OCI-LY1 (cell line): ENCODE measurements at regions not wholly inside any gene's neighbourhood (a gene's known extent, or its start where the extent isn't known, plus 50 kb on each side); places are given as distances from the start of the nearest gene placed in this dataset.
"Not testable (repeated sequence)": the region's sequence is repeated elsewhere in the genome, so short reads cannot be mapped to it uniquely, and the experiment has no call there.

ENCODE experiments used
- H2AFZ ChIP-seq: fragments of 200-600 bp; sonication (generic), shearing (Covaris generic); 2 replicates; pipeline ENCODE4 v1.6.0; 2014; ENCODE audit warnings: antibody characterized with exemption, mild to moderate bottlenecking, low read length
- H3F3A ChIP-seq: fragments of 200-600 bp; sonication (generic), shearing (Covaris generic); 2 replicates; pipeline ENCODE4 v1.6.0; 2014; ENCODE audit warnings: mild to moderate bottlenecking, antibody characterized with exemption, low read length, moderate library complexity; ENCODE audit not compliant: insufficient read depth
- H3K27ac ChIP-seq: fragments of 200-600 bp; sonication (generic); 2 replicates; pipeline ENCODE4 v1.5.1; 2014; ENCODE audit warnings: low read length, mixed run types, mild to moderate bottlenecking, low read depth; ENCODE audit not compliant: poor library complexity, severe bottlenecking
- H3K27me3 ChIP-seq: fragments of 200-600 bp; sonication (generic); 2 replicates; pipeline ENCODE4 v1.6.0; 2014; ENCODE audit warnings: antibody characterized with exemption, mild to moderate bottlenecking, low read length, moderate library complexity; ENCODE audit not compliant: insufficient read depth
- H3K36me3 ChIP-seq: fragments of 200-600 bp; sonication (generic); 2 replicates; pipeline ENCODE4 v1.6.1; 2014; ENCODE audit warnings: mild to moderate bottlenecking, antibody characterized with exemption, low read length, moderate library complexity, mixed read lengths; ENCODE audit not compliant: insufficient read depth
- H3K4me1 ChIP-seq: fragments of 200-600 bp; sonication (generic); 2 replicates; pipeline ENCODE4 v1.5.1; 2014; ENCODE audit warnings: mild to moderate bottlenecking, low read length, moderate library complexity; ENCODE audit not compliant: insufficient read depth, severe bottlenecking
- H3K4me2 ChIP-seq: fragments of 200-600 bp; sonication (generic), shearing (Covaris generic); 2 replicates; pipeline ENCODE4 v1.6.1; 2014; ENCODE audit warnings: low read length
- H3K4me3 ChIP-seq: fragments of 200-600 bp; sonication (generic); 2 replicates; pipeline ENCODE4 v1.5.1; 2014; ENCODE audit warnings: low read length, low read depth, mild to moderate bottlenecking, mixed read lengths; ENCODE audit not compliant: poor library complexity, severe bottlenecking
- H3K79me2 ChIP-seq: fragments of 200-600 bp; shearing (Covaris generic); 2 replicates; pipeline ENCODE4 v1.6.1; 2016; ENCODE audit warnings: mixed run types, low read length, mixed read lengths; ENCODE audit not compliant: insufficient read depth
- H3K9ac ChIP-seq: fragments of 200-600 bp; sonication (generic), shearing (Covaris generic); 2 replicates; pipeline ENCODE4 v1.6.1; 2014; ENCODE audit warnings: mild to moderate bottlenecking, low read length, mixed read lengths
- H3K9me2 ChIP-seq: fragments of 200-600 bp; sonication (generic), shearing (Covaris generic); 2 replicates; pipeline ENCODE4 v1.6.1; 2014; ENCODE audit warnings: low read depth, mild to moderate bottlenecking, low read length, mixed read lengths
- H3K9me3 ChIP-seq: fragments of 200-600 bp; shearing (Covaris generic); 2 replicates; pipeline ENCODE4 v1.6.1; 2014; ENCODE audit warnings: low read length, mixed read lengths
- H4K20me1 ChIP-seq: fragments of 200-600 bp; sonication (generic), shearing (Covaris generic); 2 replicates; pipeline ENCODE4 v1.6.0; 2016; ENCODE audit warnings: mild to moderate bottlenecking, low read length; ENCODE audit not compliant: insufficient read depth
- EZH2 ChIP-seq: fragments of 200-600 bp; sonication (generic), shearing (Covaris generic); IDR thresholded peaks from 2 replicates; pipeline ENCODE4 v1.8.0; 2017; ENCODE audit warnings: borderline replicate concordance, mixed run types, mild to moderate bottlenecking, antibody characterized with exemption, low read length, moderate library complexity, mixed read lengths
- TF ChIP-seq, protein P1 (sequence below): fragments of 200-600 bp; sonication (generic), shearing (Covaris generic); IDR thresholded peaks from 2 replicates; pipeline ENCODE4 v1.5.1; 2017; ENCODE audit warnings: mild to moderate bottlenecking, antibody characterized with exemption, low read length, moderate library complexity, mixed read lengths

- no peaks in the 10 kb centered on the region for H3K9me2 ChIP-seq
Measured at GRCh38 chr1:209123601-209124000, 459.9 kb upstream of the CAMK1G start.

GRCh38 chr1:209129091-209129490 is 454.4 kb upstream of the CAMK1G start:
- H3K9me2 ChIP-seq, H3F3A ChIP-seq, H2AFZ ChIP-seq, H3K79me2 ChIP-seq, H3K36me3 ChIP-seq, H3K9ac ChIP-seq, H3K4me3 ChIP-seq, H4K20me1 ChIP-seq, H3K9me3 ChIP-seq, H3K27me3 ChIP-seq, H3K27ac ChIP-seq, H3K4me1 ChIP-seq, H3K4me2 ChIP-seq: not testable (repeated sequence)

More at GRCh38 chr1:209123601-209124000, 459.9 kb upstream of the CAMK1G start:
- Histone ChIP-seq H3K9me3 (no peaks in the 10 kb centered on the region), H3K79me2 (no peaks in the 10 kb centered on the region), H2AFZ (no peak overlapping the region), H3K27ac (no peak overlapping the region), H3K4me3 (no peak overlapping the region), H4K20me1 (no peaks in the 10 kb centered on the region), H3F3A (no peaks in the 10 kb centered on the region), H3K36me3 (no peaks in the 10 kb centered on the region), H3K27me3 (no peaks in the 10 kb centered on the region), H3K4me2 (no peak overlapping the region), H3K9ac (no peak overlapping the region), H3K4me1 (no peaks in the 10 kb centered on the region)
- TF ChIP-seq, protein P1, sequence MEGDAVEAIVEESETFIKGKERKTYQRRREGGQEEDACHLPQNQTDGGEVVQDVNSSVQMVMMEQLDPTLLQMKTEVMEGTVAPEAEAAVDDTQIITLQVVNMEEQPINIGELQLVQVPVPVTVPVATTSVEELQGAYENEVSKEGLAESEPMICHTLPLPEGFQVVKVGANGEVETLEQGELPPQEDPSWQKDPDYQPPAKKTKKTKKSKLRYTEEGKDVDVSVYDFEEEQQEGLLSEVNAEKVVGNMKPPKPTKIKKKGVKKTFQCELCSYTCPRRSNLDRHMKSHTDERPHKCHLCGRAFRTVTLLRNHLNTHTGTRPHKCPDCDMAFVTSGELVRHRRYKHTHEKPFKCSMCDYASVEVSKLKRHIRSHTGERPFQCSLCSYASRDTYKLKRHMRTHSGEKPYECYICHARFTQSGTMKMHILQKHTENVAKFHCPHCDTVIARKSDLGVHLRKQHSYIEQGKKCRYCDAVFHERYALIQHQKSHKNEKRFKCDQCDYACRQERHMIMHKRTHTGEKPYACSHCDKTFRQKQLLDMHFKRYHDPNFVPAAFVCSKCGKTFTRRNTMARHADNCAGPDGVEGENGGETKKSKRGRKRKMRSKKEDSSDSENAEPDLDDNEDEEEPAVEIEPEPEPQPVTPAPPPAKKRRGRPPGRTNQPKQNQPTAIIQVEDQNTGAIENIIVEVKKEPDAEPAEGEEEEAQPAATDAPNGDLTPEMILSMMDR, result no peak
- TF ChIP-seq EZH2, result no peak

GRCh38 chr1:209130886-209131285 is 452.6 kb upstream of the CAMK1G start:
- H3K9ac ChIP-seq, result no peak overlapping the region
- H3K4me2 ChIP-seq, result no peak overlapping the region
- H3K27ac ChIP-seq, result no peak overlapping the region
- H3K9me2 ChIP-seq, result no peaks in the 10 kb centered on the region
- no peaks in the 10 kb centered on the region for H3K27me3 ChIP-seq
- H3K4me3 ChIP-seq, result no peak overlapping the region
- H3F3A ChIP-seq, result no peaks in the 10 kb centered on the region
- no peaks in the 10 kb centered on the region for H3K36me3 ChIP-seq
- no peaks in the 10 kb centered on the region for H3K9me3 ChIP-seq
- no peak overlapping the region for H2AFZ ChIP-seq
- H4K20me1 ChIP-seq, result no peaks in the 10 kb centered on the region
- no peak for TF ChIP-seq EZH2
- TF ChIP-seq, protein P1, result no peak
- no peaks in the 10 kb centered on the region for H3K4me1 ChIP-seq
- H3K79me2 ChIP-seq, result no peaks in the 10 kb centered on the region

DNA sequence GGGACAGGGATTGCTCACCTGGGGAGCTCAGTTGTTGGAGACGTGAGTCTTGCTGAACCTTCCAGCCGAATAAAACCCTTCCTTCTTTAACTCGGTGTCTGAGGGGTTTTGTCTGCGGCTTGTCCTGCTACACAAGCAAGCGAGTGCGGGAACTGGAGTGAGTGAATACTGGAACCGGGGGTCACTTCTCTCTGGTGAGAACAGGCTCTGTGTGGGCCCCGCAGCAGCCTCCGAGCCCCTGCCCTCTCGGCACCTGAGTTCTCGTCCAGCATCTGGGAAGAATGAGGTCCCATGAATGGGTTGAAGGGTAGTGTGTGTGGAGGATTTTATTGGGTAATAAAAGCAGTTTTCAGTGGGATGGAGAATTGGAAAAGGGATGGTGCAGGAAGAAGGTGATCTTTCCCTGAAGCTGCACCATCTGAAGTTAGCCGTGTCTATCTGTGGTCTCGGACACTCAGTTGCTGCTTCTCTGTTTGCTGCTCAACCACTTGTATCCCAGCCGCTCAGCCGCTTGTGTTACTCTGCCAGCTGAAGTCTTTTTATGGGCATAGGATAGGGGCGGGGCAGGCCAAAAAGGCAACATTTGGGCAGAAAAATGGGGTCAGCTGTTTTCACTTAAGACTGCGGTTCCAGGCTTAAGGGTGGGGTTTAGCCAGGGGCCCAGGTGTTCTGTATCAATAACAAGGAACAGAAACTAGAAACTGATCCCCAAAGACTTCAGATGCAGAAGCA is 450.6 kb upstream of the CAMK1G start:
- Histone ChIP-seq H3K9ac (no peak overlapping the region), H3K79me2 (no peaks in the 10 kb centered on the region), H3K4me3 (no peak overlapping the region), H4K20me1 (no peaks in the 10 kb centered on the region), H3K9me3 (no peaks in the 10 kb centered on the region), H3K9me2 (no peaks in the 10 kb centered on the region), H3K27ac (no peak overlapping the region), H3K4me1 (no peaks in the 10 kb centered on the region), H3K27me3 (no peaks in the 10 kb centered on the region), H3K36me3 (no peaks in the 10 kb centered on the region), H3K4me2 (no peak overlapping the region), H3F3A (no peaks in the 10 kb centered on the region), H2AFZ (no peak overlapping the region)
- TF ChIP-seq, protein P1, result no peak
- no peak for TF ChIP-seq EZH2
